ENCODE measurements at regions not wholly inside any gene's neighbourhood (a gene's known extent, or its start where the extent isn't known, plus 50 kb on each side); places are given as distances from the start of the nearest gene placed in this dataset.

GRCh38 chr7:25849500-25850184, 302.4 kb upstream of the NFE2L3 start:
- DNase-seq (ENCODE audit: extremely low read depth, low read depth), result no peak

- DNase-seq (ENCODE audit: extremely low read depth, low read depth), result no peak
These were observed 301.8 kb upstream of the NFE2L3 start for GRCh38 chr7:25850216-25850615.

GRCh38 chr7:25850735-25851134, 301.3 kb upstream of the NFE2L3 start:
- no peak for DNase-seq (ENCODE audit: extremely low read depth, low read depth)

- DNase-seq (ENCODE audit: extremely low read depth, low read depth), result peak; percentile 81
These were observed 300.4 kb upstream of the NFE2L3 start for GRCh38 chr7:25851332-25852210.

- DNase-seq (ENCODE audit: extremely low read depth, low read depth), result no peak
These were observed 299.6 kb upstream of the NFE2L3 start for GRCh38 chr7:25852211-25852938.

- no peak for DNase-seq (ENCODE audit: extremely low read depth, low read depth)
These were observed 299.1 kb upstream of the NFE2L3 start for GRCh38 chr7:25852939-25853271.

- DNase-seq (ENCODE audit: extremely low read depth, low read depth), result no peak
These were observed 298.7 kb upstream of the NFE2L3 start for GRCh38 chr7:25853314-25853713.

GRCh38 chr7:25854059-25854458, 297.9 kb upstream of the NFE2L3 start:
- no peak for DNase-seq (ENCODE audit: extremely low read depth, low read depth)

GRCh38 chr7:25854608-25855497, 297.1 kb upstream of the NFE2L3 start:
- DNase-seq (ENCODE audit: extremely low read depth, low read depth), result peak; percentile 99

GRCh38 chr7:25855854-25856782, 295.9 kb upstream of the NFE2L3 start:
- no peak for DNase-seq (ENCODE audit: extremely low read depth, low read depth)

GRCh38 chr7:25857376-25858067, 294.5 kb upstream of the NFE2L3 start:
- DNase-seq (ENCODE audit: extremely low read depth, low read depth), result no peak

GRCh38 chr7:25858200-25858524, 293.8 kb upstream of the NFE2L3 start:
- no peak for DNase-seq (ENCODE audit: extremely low read depth, low read depth)

- no peak for DNase-seq (ENCODE audit: extremely low read depth, low read depth)
These were observed 293.2 kb upstream of the NFE2L3 start for GRCh38 chr7:25858525-25859411.

GRCh38 chr7:25859412-25860274, 292.4 kb upstream of the NFE2L3 start:
- no peak for DNase-seq (ENCODE audit: extremely low read depth, low read depth)

- DNase-seq (ENCODE audit: extremely low read depth, low read depth), result no peak
These were observed 291.5 kb upstream of the NFE2L3 start for GRCh38 chr7:25860275-25861163.

GRCh38 chr7:25861164-25861496, 290.9 kb upstream of the NFE2L3 start:
- no peak for DNase-seq (ENCODE audit: extremely low read depth, low read depth)
